ENCODE measurements at regions not wholly inside any gene's neighbourhood (a gene's known extent, or its start where the extent isn't known, plus 50 kb on each side); places are given as distances from the start of the nearest gene placed in this dataset.

GRCh38 chr14:65933400-65934069 lies 521.0 kb downstream of the FUT8 start:
- TF ChIP-seq CTCF (IDR thresholded peaks at IDR 0.05) (no peak), POLR2A (IDR thresholded peaks at IDR 0.05) (no peak)

Data from body of pancreas (tissue), 4 donors.